ENCODE measurements at regions not wholly inside any gene's neighbourhood (a gene's known extent, or its start where the extent isn't known, plus 50 kb on each side); places are given as distances from the start of the nearest gene placed in this dataset.

- 84% methylated on average over 6 of the region's 6 CpGs for WGBS
- no peak overlapping the region for H2BK15ac ChIP-seq (ENCODE audit: low read depth, poor library complexity, severe bottlenecking)
- no peak overlapping the region for H2BK5ac ChIP-seq (ENCODE audit: low read depth, low read length, poor library complexity, severe bottlenecking)
- no peak overlapping the region for H4K91ac ChIP-seq (ENCODE audit: low read length)
- no peak overlapping the region for H2BK120ac ChIP-seq (ENCODE audit: low read depth, low read length)
- H3K79me1 ChIP-seq (replicated peaks; ENCODE audit: low read length, poor library complexity, severe bottlenecking) = no peaks in the 10 kb centered on the region
- no peak overlapping the region for H2AFZ ChIP-seq (ENCODE audit: low read depth, low read length)
- H3K18ac ChIP-seq (ENCODE audit: low read depth in 1 of 2, low read length in 2 of 2) = no peak overlapping the region
- no peak overlapping the region for H3K27ac ChIP-seq (ENCODE audit: low read length, poor library complexity, severe bottlenecking)
- peaks cover 5% of the 10 kb centered on the region for H3K9me3 ChIP-seq (ENCODE audit: control insufficient read depth, low read length)
- H3K23ac ChIP-seq (ENCODE audit: low read length in 2 of 2) = no peak overlapping the region
- no peak for DNase-seq
- no peaks in the 10 kb centered on the region for H3K4me1 ChIP-seq (ENCODE audit: control insufficient read depth, insufficient read depth, low read depth, low read length)
- no peak overlapping the region for H3K9ac ChIP-seq (ENCODE audit: low read length)
- H3K4me2 ChIP-seq (ENCODE audit: low read length, poor library complexity, severe bottlenecking) = no peak overlapping the region
- no peak overlapping the region for H3K14ac ChIP-seq (ENCODE audit: low read length in 2 of 2)
- H3K36me3 ChIP-seq (ENCODE audit: control insufficient read depth in 1 of 2, insufficient read depth in 2 of 2, low read depth in 1 of 2, low read length in 2 of 2) = no peaks in the 10 kb centered on the region
- H4K8ac ChIP-seq (ENCODE audit: low read length) = no peak overlapping the region
- H3K4me3 ChIP-seq (ENCODE audit: insufficient read depth in 1 of 2, low read depth in 1 of 2, low read length in 2 of 2) = no peak overlapping the region
- no peak overlapping the region for H2BK12ac ChIP-seq (ENCODE audit: low read length in 2 of 2)
- H3K27me3 ChIP-seq (ENCODE audit: control insufficient read depth in 1 of 2, insufficient read depth in 1 of 2, low read length in 2 of 2) = no peaks in the 10 kb centered on the region
- H2AK5ac ChIP-seq (ENCODE audit: low read length, severe bottlenecking) = no peak overlapping the region
- no peak overlapping the region for H3K4ac ChIP-seq (ENCODE audit: low read depth in 1 of 2, low read length in 2 of 2)
Observed at GRCh38 chr7:156237614-156238013, 403.0 kb upstream of the RNF32 start.

- no peak overlapping the region for H2BK15ac ChIP-seq (ENCODE audit: low read depth, poor library complexity, severe bottlenecking)
- no peak overlapping the region for H3K4me2 ChIP-seq (ENCODE audit: low read length, poor library complexity, severe bottlenecking)
- no peak overlapping the region for H2BK5ac ChIP-seq (ENCODE audit: low read depth, low read length, poor library complexity, severe bottlenecking)
- no peak overlapping the region for H2AFZ ChIP-seq (ENCODE audit: low read depth, low read length)
- H3K4me1 ChIP-seq (ENCODE audit: control insufficient read depth, insufficient read depth, low read depth, low read length) = no peaks in the 10 kb centered on the region
- no peak overlapping the region for H4K8ac ChIP-seq (ENCODE audit: low read length)
- H3K36me3 ChIP-seq (ENCODE audit: control insufficient read depth in 1 of 2, insufficient read depth in 2 of 2, low read depth in 1 of 2, low read length in 2 of 2) = no peaks in the 10 kb centered on the region
- H3K18ac ChIP-seq (ENCODE audit: low read depth in 1 of 2, low read length in 2 of 2) = no peak overlapping the region
- H3K27me3 ChIP-seq (ENCODE audit: control insufficient read depth in 1 of 2, insufficient read depth in 1 of 2, low read length in 2 of 2) = no peaks in the 10 kb centered on the region
- WGBS = 87% methylated on average over 13 of the region's 15 CpGs
- no peak overlapping the region for H3K4me3 ChIP-seq (ENCODE audit: insufficient read depth in 1 of 2, low read depth in 1 of 2, low read length in 2 of 2)
- H3K4ac ChIP-seq (ENCODE audit: low read depth in 1 of 2, low read length in 2 of 2) = no peak overlapping the region
- no peak overlapping the region for H3K9ac ChIP-seq (ENCODE audit: low read length)
- no peak overlapping the region for H3K27ac ChIP-seq (ENCODE audit: low read length, poor library complexity, severe bottlenecking)
- H2BK12ac ChIP-seq (ENCODE audit: low read length in 2 of 2) = no peak overlapping the region
- DNase-seq = no peak
- no peak overlapping the region for H3K23ac ChIP-seq (ENCODE audit: low read length in 2 of 2)
- no peak overlapping the region for H3K14ac ChIP-seq (ENCODE audit: low read length in 2 of 2)
- H3K79me1 ChIP-seq (replicated peaks; ENCODE audit: low read length, poor library complexity, severe bottlenecking) = no peaks in the 10 kb centered on the region
- H2AK5ac ChIP-seq (ENCODE audit: low read length, severe bottlenecking) = no peak overlapping the region
- peaks cover 5% of the 10 kb centered on the region for H3K9me3 ChIP-seq (ENCODE audit: control insufficient read depth, low read length)
- H2BK120ac ChIP-seq (ENCODE audit: low read depth, low read length) = no peak overlapping the region
- no peak overlapping the region for H4K91ac ChIP-seq (ENCODE audit: low read length)
Observed at GRCh38 chr7:156236936-156237599, 403.5 kb upstream of the RNF32 start.

- Histone ChIP-seq H3K4me1 (ENCODE audit: control insufficient read depth, insufficient read depth, low read depth, low read length) (no peaks in the 10 kb centered on the region), H2BK120ac (ENCODE audit: low read depth, low read length) (no peak overlapping the region), H3K4ac (ENCODE audit: low read depth in 1 of 2, low read length in 2 of 2) (no peak overlapping the region), H3K4me2 (ENCODE audit: low read length, poor library complexity, severe bottlenecking) (no peak overlapping the region), H3K79me1 (replicated peaks; ENCODE audit: low read length, poor library complexity, severe bottlenecking) (no peaks in the 10 kb centered on the region), H4K8ac (ENCODE audit: low read length) (no peak overlapping the region), H2BK5ac (ENCODE audit: low read depth, low read length, poor library complexity, severe bottlenecking) (no peak overlapping the region), H2AK5ac (ENCODE audit: low read length, severe bottlenecking) (no peak overlapping the region), H2BK15ac (ENCODE audit: low read depth, poor library complexity, severe bottlenecking) (no peak overlapping the region), H3K27me3 (ENCODE audit: control insufficient read depth in 1 of 2, insufficient read depth in 1 of 2, low read length in 2 of 2) (no peaks in the 10 kb centered on the region), H3K18ac (ENCODE audit: low read depth in 1 of 2, low read length in 2 of 2) (no peak overlapping the region), H3K23ac (ENCODE audit: low read length in 2 of 2) (no peak overlapping the region), H3K4me3 (ENCODE audit: insufficient read depth in 1 of 2, low read depth in 1 of 2, low read length in 2 of 2) (no peak overlapping the region), H2AFZ (ENCODE audit: low read depth, low read length) (no peak overlapping the region), H3K27ac (ENCODE audit: low read length, poor library complexity, severe bottlenecking) (no peak overlapping the region), H3K9me3 (ENCODE audit: control insufficient read depth, low read length) (peaks cover 5% of the 10 kb centered on the region), H4K91ac (ENCODE audit: low read length) (no peak overlapping the region), H3K36me3 (ENCODE audit: control insufficient read depth in 1 of 2, insufficient read depth in 2 of 2, low read depth in 1 of 2, low read length in 2 of 2) (no peaks in the 10 kb centered on the region), H3K14ac (ENCODE audit: low read length in 2 of 2) (no peak overlapping the region), H3K9ac (ENCODE audit: low read length) (no peak overlapping the region), H2BK12ac (ENCODE audit: low read length in 2 of 2) (no peak overlapping the region)
- 76% methylated on average over 23 of the region's 23 CpGs for WGBS
- no peak for DNase-seq
Observed at GRCh38 chr7:156236181-156236889, 404.2 kb upstream of the RNF32 start.

GRCh38 chr7:156234666-156235494, 405.7 kb upstream of the RNF32 start:
- no peak overlapping the region for H3K4me3 ChIP-seq (ENCODE audit: insufficient read depth in 1 of 2, low read depth in 1 of 2, low read length in 2 of 2)
- no peak overlapping the region for H4K91ac ChIP-seq (ENCODE audit: low read length)
- peaks cover 5% of the 10 kb centered on the region for H3K9me3 ChIP-seq (ENCODE audit: control insufficient read depth, low read length)
- H2BK12ac ChIP-seq (ENCODE audit: low read length in 2 of 2) = no peak overlapping the region
- H3K79me1 ChIP-seq (replicated peaks; ENCODE audit: low read length, poor library complexity, severe bottlenecking) = no peaks in the 10 kb centered on the region
- H3K4me2 ChIP-seq (ENCODE audit: low read length, poor library complexity, severe bottlenecking) = no peak overlapping the region
- H3K14ac ChIP-seq (ENCODE audit: low read length in 2 of 2) = no peak overlapping the region
- H2BK15ac ChIP-seq (ENCODE audit: low read depth, poor library complexity, severe bottlenecking) = no peak overlapping the region
- no peak overlapping the region for H2AFZ ChIP-seq (ENCODE audit: low read depth, low read length)
- H2BK120ac ChIP-seq (ENCODE audit: low read depth, low read length) = no peak overlapping the region
- no peak overlapping the region for H2AK5ac ChIP-seq (ENCODE audit: low read length, severe bottlenecking)
- no peaks in the 10 kb centered on the region for H3K36me3 ChIP-seq (ENCODE audit: control insufficient read depth in 1 of 2, insufficient read depth in 2 of 2, low read depth in 1 of 2, low read length in 2 of 2)
- no peaks in the 10 kb centered on the region for H3K4me1 ChIP-seq (ENCODE audit: control insufficient read depth, insufficient read depth, low read depth, low read length)
- 78% methylated on average over 10 of the region's 10 CpGs for WGBS
- H3K27ac ChIP-seq (ENCODE audit: low read length, poor library complexity, severe bottlenecking) = no peak overlapping the region
- no peak overlapping the region for H2BK5ac ChIP-seq (ENCODE audit: low read depth, low read length, poor library complexity, severe bottlenecking)
- no peak overlapping the region for H4K8ac ChIP-seq (ENCODE audit: low read length)
- no peak overlapping the region for H3K9ac ChIP-seq (ENCODE audit: low read length)
- no peak for DNase-seq
- H3K4ac ChIP-seq (ENCODE audit: low read depth in 1 of 2, low read length in 2 of 2) = no peak overlapping the region
- H3K18ac ChIP-seq (ENCODE audit: low read depth in 1 of 2, low read length in 2 of 2) = no peak overlapping the region
- H3K23ac ChIP-seq (ENCODE audit: low read length in 2 of 2) = no peak overlapping the region
- H3K27me3 ChIP-seq (ENCODE audit: control insufficient read depth in 1 of 2, insufficient read depth in 1 of 2, low read length in 2 of 2) = no peaks in the 10 kb centered on the region

All from mesenchymal stem cell (in vitro differentiated cells and primary cell).